GM12878 (cell line): ENCODE measurements at regions not wholly inside any gene's neighbourhood (a gene's known extent, or its start where the extent isn't known, plus 50 kb on each side); places are given as distances from the start of the nearest gene placed in this dataset.

Source experiments
- ATAC-seq: fragments of 200-7000 bp; cut with Tn5 transposase; 3 replicates; pipeline ENCODE4 v1.9.1; 2020; ENCODE audit warnings: mild to moderate bottlenecking, moderate library complexity
- BruUV-seq: library from RNA; stranded (reverse); fragments of 400-500 nt; replicated peaks from 2 replicates; lab custom pipeline; 2021; lab: Mats Ljungman, UMichigan
- CTCF ChIA-PET: fragments of 300-600 bp; sonication (Branson Sonifier 250); formaldehyde crosslinking; extraction: SDS; loops from one replicate; lab custom pipeline; 2021; ENCODE audit warnings: inconsistent platforms; lab: Yijun Ruan, JAX
- POLR2A ChIA-PET: fragments of 350-600 bp; formaldehyde crosslinking; extraction: SDS; loops from one replicate; lab custom pipeline; 2021; ENCODE audit warnings: inconsistent platforms; lab: Charles Lee
- RAD21 ChIA-PET: fragments of 300-600 bp; sonication (Branson Sonifier 250); formaldehyde crosslinking; loops from one replicate; lab custom pipeline; 2023; ENCODE audit warnings: antibody characterized with exemption; ENCODE audit not compliant: unreplicated experiment; lab: Charles Lee
- SMC1A ChIA-PET: fragments of 300-600 bp; sonication (Branson Sonifier 250); formaldehyde crosslinking; loops from one replicate; lab custom pipeline; 2023; ENCODE audit not compliant: unreplicated experiment, uncharacterized antibody; lab: Charles Lee
- DNase-seq: peaks from one replicate; pipeline ENCODE4 v3.0.0-alpha.2; 2011; ENCODE audit warnings: low read depth, low spot score
- FAIRE-seq: peaks from 3 replicates; lab custom pipeline; 2011; peaks lifted over from hg19 to GRCh38; lab: Jason Lieb, UNC
- H2AFZ ChIP-seq: 2 replicates; pipeline ENCODE4 v1.6.0; 2011; ENCODE audit warnings: low read depth, low read length, control low read depth; ENCODE audit not compliant: control insufficient read depth
- H3K27ac ChIP-seq: 2 replicates; pipeline ENCODE4 v1.5.1; 2011; ENCODE audit warnings: control low read depth; ENCODE audit not compliant: control insufficient read depth, insufficient read depth
- H3K27me3 ChIP-seq, 2 experiments: replicated peaks in 1 of 2; 2 replicates each; pipeline versions ENCODE4 v1.6.0 to v1.6.1; 2011; ENCODE audit warnings: low read length in 1 of 2; ENCODE audit not compliant: control insufficient read depth in 2 of 2, insufficient read depth in 2 of 2
- H3K36me3 ChIP-seq, 2 experiments: 2 replicates each; pipeline ENCODE4 v1.5.1; 2011; ENCODE audit warnings: low read length in 1 of 2; ENCODE audit not compliant: control insufficient read depth in 2 of 2, insufficient read depth in 2 of 2
- H3K4me1 ChIP-seq: 2 replicates; pipeline ENCODE4 v1.6.1; 2011; ENCODE audit warnings: mild to moderate bottlenecking, low read length, moderate library complexity, mixed read lengths; ENCODE audit not compliant: control insufficient read depth, insufficient read depth
- H3K4me2 ChIP-seq: 2 replicates; pipeline ENCODE4 v1.6.0; 2011; ENCODE audit warnings: control low read depth; ENCODE audit not compliant: control insufficient read depth, insufficient read depth
- H3K4me3 ChIP-seq: fragments of 200-600 bp; sonication (generic); 2 replicates; pipeline ENCODE4 v1.5.1; 2016
- H3K79me2 ChIP-seq: 2 replicates; pipeline ENCODE4 v1.6.0; 2011; ENCODE audit warnings: low read length; ENCODE audit not compliant: control insufficient read depth, insufficient read depth
- H3K9ac ChIP-seq: 2 replicates; pipeline ENCODE4 v1.8.0; 2011; ENCODE audit warnings: low read length, control low read depth, mixed read lengths; ENCODE audit not compliant: control insufficient read depth, insufficient read depth
- H3K9me3 ChIP-seq: replicated peaks from 3 replicates; pipeline ENCODE4 v1.5.1; 2011; ENCODE audit warnings: mild to moderate bottlenecking, low read length; ENCODE audit not compliant: control insufficient read depth, insufficient read depth
- H4K20me1 ChIP-seq: 2 replicates; pipeline ENCODE4 v1.6.0; 2011; ENCODE audit not compliant: control insufficient read depth, insufficient read depth
- CREB1 ChIP-seq: IDR thresholded peaks from 2 replicates; pipeline ENCODE4 v1.6.1; 2012; ENCODE audit warnings: low read depth, mild to moderate bottlenecking, inconsistent platforms
- FOXM1 ChIP-seq: IDR thresholded peaks from 2 replicates; pipeline ENCODE4 v1.6.1; 2012; ENCODE audit warnings: low read depth, mild to moderate bottlenecking, inconsistent platforms, low read length, moderate library complexity
- HDAC2 ChIP-seq: fragments of 200-600 bp; sonication (generic); IDR thresholded peaks from 2 replicates; pipeline ENCODE4 v1.6.1; 2017
- RAD21 ChIP-seq: IDR thresholded peaks from 2 replicates; pipeline ENCODE4 v1.6.1; 2011; ENCODE audit warnings: mild to moderate bottlenecking, low read depth, low read length, moderate library complexity; ENCODE audit not compliant: insufficient read depth
- SMC3 ChIP-seq: IDR thresholded peaks from 2 replicates; pipeline ENCODE4 v1.6.1; 2011; ENCODE audit warnings: low read length, improper control_type of control experiment, borderline replicate concordance
- YY1 ChIP-seq: IDR thresholded peaks from 2 replicates; pipeline ENCODE4 v1.6.1; 2011; ENCODE audit warnings: low read depth, mild to moderate bottlenecking, low read length
- ZNF217 ChIP-seq: fragments of 450-650 bp; IDR thresholded peaks from 2 replicates; pipeline ENCODE4 v1.6.1; 2017; ENCODE audit warnings: antibody characterized with exemption, mild to moderate bottlenecking
- whole genome bisulfite sequencing: methylation state at CpG from one replicate; pipeline ENCODE4 v1.1.6; 2016; ENCODE audit warnings: low lambda C conversion rate; ENCODE audit not compliant: insufficient replicate concordance, insufficient coverage; ENCODE audit errors: missing lambda C conversion rate; 5-methylcytosine and 5-hydroxymethylcytosine counted together
- in situ Hi-C: fragments of 300-500 bp; cut with MboI; formaldehyde crosslinking; loops from 9 replicates; pipeline ENCODE4 v1.14.3; 2018; ENCODE audit warnings: mixed read lengths
- intact Hi-C: fragments of 100-400 bp; cut with micrococcal nuclease; formaldehyde crosslinking; loops from one replicate; pipeline ENCODE4 v1.14.2; 2022; ENCODE audit not compliant: unreplicated experiment
- TF ChIP-seq, protein P1 (sequence below): fragments of 150-350 bp; IDR thresholded peaks from 2 replicates; pipeline ENCODE4 v1.6.1; 2014; ENCODE audit warnings: mild to moderate bottlenecking, low read depth, low read length
- TF ChIP-seq, protein P2 (sequence below), 3 experiments: IDR thresholded peaks in 2 of 3; conservative IDR thresholded peaks in 1 of 3; 2 replicates each; pipeline ENCODE4 v1.5.1; 2011; ENCODE audit warnings: low read depth in 3 of 3, low read length in 3 of 3, mild to moderate bottlenecking in 3 of 3, control low read depth in 2 of 3, moderate library complexity in 2 of 3, inconsistent platforms in 1 of 3, mixed read lengths in 1 of 3; ENCODE audit not compliant: control insufficient read depth in 2 of 3, insufficient read depth in 1 of 3; ENCODE audit errors: extremely low read depth in 1 of 3
- TF ChIP-seq, protein P3 (sequence below): IDR thresholded peaks from 2 replicates; pipeline ENCODE4 v1.6.1; 2012; ENCODE audit warnings: mild to moderate bottlenecking, low read depth, low read length

DNA sequence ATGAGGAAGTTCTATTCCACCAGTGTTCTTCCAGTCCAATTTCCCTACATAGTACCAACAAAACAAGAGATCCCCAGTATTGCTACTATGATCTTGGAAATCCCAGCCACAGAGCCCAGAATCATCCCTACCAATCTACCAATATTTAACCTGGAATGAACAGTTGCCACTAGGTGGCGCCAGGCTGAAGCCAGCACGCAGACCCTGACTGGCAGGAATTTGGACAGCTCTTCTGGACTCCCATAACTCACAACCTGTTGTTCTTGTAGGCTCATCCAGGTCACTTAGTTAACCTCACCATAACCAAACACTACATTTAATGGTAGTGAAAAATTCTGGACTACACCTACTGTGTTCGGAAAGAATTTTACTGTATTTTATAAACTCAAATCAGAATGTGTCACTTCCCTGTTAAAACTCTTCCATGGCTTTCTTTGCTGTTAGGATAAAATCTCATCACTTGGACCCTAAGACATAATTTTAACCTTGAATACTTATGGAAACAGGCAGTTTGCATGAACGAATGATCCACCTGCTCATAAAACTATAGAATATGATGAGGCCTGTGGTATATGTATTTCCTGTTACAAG lies 59.8 kb upstream of the SLC38A11 start:
- Histone ChIP-seq H3K4me2 (no peak overlapping the region), H3K27ac (no peak overlapping the region), H3K4me1 (no peaks in the 10 kb centered on the region), H3K9ac (no peak overlapping the region), H4K20me1 (no peaks in the 10 kb centered on the region), H2AFZ (no peak overlapping the region), H3K79me2 (no peaks in the 10 kb centered on the region), H3K36me3 (no peaks in the 10 kb centered on the region), H3K9me3 (no peaks in the 10 kb centered on the region), H3K27me3 (no peaks in the 10 kb centered on the region), H3K4me3 (no peak overlapping the region)
- DNase-seq (no peak), ATAC-seq (peak; percentile 95), FAIRE-seq (no peak)
- CTCF ChIA-PET, result interaction anchor here (0.6 to 7.4 kb wide), 16 partner anchors 12 to 860 kb away, joined by 3 to 136 read pairs (median 6); partner anchors contain the start of gene SCN3A
- no TSS peak for BruUV-seq
- RAD21 ChIA-PET, result interaction anchor here (0.5 to 2.3 kb wide), 5 partner anchors 187 to 859 kb away, joined by 3 to 15 read pairs (median 4); partner anchors contain the start of gene SCN3A
- intact Hi-C loops, result loop anchor here (1.0 kb wide), 1 partner anchor 189 kb away; the partner anchor contains the start of gene SCN3A
- in situ Hi-C loops, result no loop called here
- POLR2A ChIA-PET, result no interaction called here
- SMC1A ChIA-PET, result interaction anchor here (0.9 to 1.8 kb wide), 10 partner anchors 8 to 859 kb away, joined by 3 to 10 read pairs (median 4); partner anchors contain the start of gene SCN3A
- WGBS, result 18% methylated on average over 4 of the region's 4 CpGs
- no peak for TF ChIP-seq CREB1
- peak; percentile 65 for TF ChIP-seq RAD21
- TF ChIP-seq SMC3, result peak; percentile 62
- no peak for TF ChIP-seq HDAC2
- TF ChIP-seq, protein P1, sequence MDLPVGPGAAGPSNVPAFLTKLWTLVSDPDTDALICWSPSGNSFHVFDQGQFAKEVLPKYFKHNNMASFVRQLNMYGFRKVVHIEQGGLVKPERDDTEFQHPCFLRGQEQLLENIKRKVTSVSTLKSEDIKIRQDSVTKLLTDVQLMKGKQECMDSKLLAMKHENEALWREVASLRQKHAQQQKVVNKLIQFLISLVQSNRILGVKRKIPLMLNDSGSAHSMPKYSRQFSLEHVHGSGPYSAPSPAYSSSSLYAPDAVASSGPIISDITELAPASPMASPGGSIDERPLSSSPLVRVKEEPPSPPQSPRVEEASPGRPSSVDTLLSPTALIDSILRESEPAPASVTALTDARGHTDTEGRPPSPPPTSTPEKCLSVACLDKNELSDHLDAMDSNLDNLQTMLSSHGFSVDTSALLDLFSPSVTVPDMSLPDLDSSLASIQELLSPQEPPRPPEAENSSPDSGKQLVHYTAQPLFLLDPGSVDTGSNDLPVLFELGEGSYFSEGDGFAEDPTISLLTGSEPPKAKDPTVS, result no peak
- TF ChIP-seq ZNF217, result no peak
- TF ChIP-seq FOXM1, result no peak
- TF ChIP-seq YY1, result 0 out of 2 replicates have a peak, but pooled peaks have one; percentile 37
- TF ChIP-seq, protein P2, sequence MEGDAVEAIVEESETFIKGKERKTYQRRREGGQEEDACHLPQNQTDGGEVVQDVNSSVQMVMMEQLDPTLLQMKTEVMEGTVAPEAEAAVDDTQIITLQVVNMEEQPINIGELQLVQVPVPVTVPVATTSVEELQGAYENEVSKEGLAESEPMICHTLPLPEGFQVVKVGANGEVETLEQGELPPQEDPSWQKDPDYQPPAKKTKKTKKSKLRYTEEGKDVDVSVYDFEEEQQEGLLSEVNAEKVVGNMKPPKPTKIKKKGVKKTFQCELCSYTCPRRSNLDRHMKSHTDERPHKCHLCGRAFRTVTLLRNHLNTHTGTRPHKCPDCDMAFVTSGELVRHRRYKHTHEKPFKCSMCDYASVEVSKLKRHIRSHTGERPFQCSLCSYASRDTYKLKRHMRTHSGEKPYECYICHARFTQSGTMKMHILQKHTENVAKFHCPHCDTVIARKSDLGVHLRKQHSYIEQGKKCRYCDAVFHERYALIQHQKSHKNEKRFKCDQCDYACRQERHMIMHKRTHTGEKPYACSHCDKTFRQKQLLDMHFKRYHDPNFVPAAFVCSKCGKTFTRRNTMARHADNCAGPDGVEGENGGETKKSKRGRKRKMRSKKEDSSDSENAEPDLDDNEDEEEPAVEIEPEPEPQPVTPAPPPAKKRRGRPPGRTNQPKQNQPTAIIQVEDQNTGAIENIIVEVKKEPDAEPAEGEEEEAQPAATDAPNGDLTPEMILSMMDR (IDR thresholded peaks at IDR 0.05 in 2 of 3, conservative IDR thresholded peaks at IDR 0.05 in 1 of 3; ENCODE audit: control insufficient read depth in 2 of 3, extremely low read depth in 1 of 3, insufficient read depth in 1 of 3, low read depth in 3 of 3, low read length in 3 of 3), result peak; percentile 77 to 85 (median 80)
- TF ChIP-seq, protein P3, sequence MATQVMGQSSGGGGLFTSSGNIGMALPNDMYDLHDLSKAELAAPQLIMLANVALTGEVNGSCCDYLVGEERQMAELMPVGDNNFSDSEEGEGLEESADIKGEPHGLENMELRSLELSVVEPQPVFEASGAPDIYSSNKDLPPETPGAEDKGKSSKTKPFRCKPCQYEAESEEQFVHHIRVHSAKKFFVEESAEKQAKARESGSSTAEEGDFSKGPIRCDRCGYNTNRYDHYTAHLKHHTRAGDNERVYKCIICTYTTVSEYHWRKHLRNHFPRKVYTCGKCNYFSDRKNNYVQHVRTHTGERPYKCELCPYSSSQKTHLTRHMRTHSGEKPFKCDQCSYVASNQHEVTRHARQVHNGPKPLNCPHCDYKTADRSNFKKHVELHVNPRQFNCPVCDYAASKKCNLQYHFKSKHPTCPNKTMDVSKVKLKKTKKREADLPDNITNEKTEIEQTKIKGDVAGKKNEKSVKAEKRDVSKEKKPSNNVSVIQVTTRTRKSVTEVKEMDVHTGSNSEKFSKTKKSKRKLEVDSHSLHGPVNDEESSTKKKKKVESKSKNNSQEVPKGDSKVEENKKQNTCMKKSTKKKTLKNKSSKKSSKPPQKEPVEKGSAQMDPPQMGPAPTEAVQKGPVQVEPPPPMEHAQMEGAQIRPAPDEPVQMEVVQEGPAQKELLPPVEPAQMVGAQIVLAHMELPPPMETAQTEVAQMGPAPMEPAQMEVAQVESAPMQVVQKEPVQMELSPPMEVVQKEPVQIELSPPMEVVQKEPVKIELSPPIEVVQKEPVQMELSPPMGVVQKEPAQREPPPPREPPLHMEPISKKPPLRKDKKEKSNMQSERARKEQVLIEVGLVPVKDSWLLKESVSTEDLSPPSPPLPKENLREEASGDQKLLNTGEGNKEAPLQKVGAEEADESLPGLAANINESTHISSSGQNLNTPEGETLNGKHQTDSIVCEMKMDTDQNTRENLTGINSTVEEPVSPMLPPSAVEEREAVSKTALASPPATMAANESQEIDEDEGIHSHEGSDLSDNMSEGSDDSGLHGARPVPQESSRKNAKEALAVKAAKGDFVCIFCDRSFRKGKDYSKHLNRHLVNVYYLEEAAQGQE, result peak; percentile 72
